IMR-90 (cell line): ENCODE measurements at regions not wholly inside any gene's neighbourhood (a gene's known extent, or its start where the extent isn't known, plus 50 kb on each side); places are given as distances from the start of the nearest gene placed in this dataset.

ENCODE experiments used
- ATAC-seq: fragments of 200-7000 bp; cut with Tn5 transposase; 2 replicates; pipeline ENCODE4 v1.9.1; 2020; ENCODE audit warnings: low read depth, mild to moderate bottlenecking, moderate library complexity
- BruUV-seq: library from RNA; stranded (reverse); fragments of 400-500 nt; replicated peaks from 2 replicates; lab custom pipeline; 2021; lab: Mats Ljungman, UMichigan
- CTCF ChIA-PET: fragments of 300-600 bp; formaldehyde crosslinking; extraction: SDS; loops from one replicate; lab custom pipeline; 2021; ENCODE audit warnings: antibody characterized with exemption; lab: Yijun Ruan, JAX
- POLR2A ChIA-PET: fragments of 300-600 bp; sonication (Branson Sonifier 250); formaldehyde crosslinking; loops from one replicate; lab custom pipeline; 2022; ENCODE audit warnings: antibody characterized with exemption; ENCODE audit not compliant: unreplicated experiment; lab: Charles Lee
- DNase-seq: peaks from one replicate; pipeline ENCODE4 v3.0.0; 2013
- H2AFZ ChIP-seq: replicated peaks from 2 replicates; pipeline ENCODE3; 2013; ENCODE audit warnings: low read length, mild to moderate bottlenecking; ENCODE audit not compliant: poor library complexity
- H2AK5ac ChIP-seq: 2 replicates; pipeline ENCODE4 v1.6.1; 2013; ENCODE audit warnings: low read depth, low read length, inconsistent platforms
- H2AK9ac ChIP-seq: replicated peaks from 2 replicates; pipeline ENCODE3; 2013; ENCODE audit warnings: mild to moderate bottlenecking, low read depth, low read length, moderate library complexity; ENCODE audit not compliant: poor library complexity
- H2BK120ac ChIP-seq: 2 replicates; pipeline ENCODE4 v1.6.1; 2013; ENCODE audit warnings: low read depth, low read length, inconsistent platforms
- H2BK15ac ChIP-seq: 3 replicates; pipeline ENCODE4 v1.6.1; 2013; ENCODE audit warnings: low read depth, low read length, inconsistent platforms
- H2BK20ac ChIP-seq: 2 replicates; pipeline ENCODE4 v1.6.1; 2013; ENCODE audit warnings: low read depth, mild to moderate bottlenecking, inconsistent platforms, low read length, moderate library complexity
- H2BK5ac ChIP-seq: 2 replicates; pipeline ENCODE4 v1.6.1; 2013; ENCODE audit warnings: mild to moderate bottlenecking, low read depth, low read length, inconsistent platforms; ENCODE audit not compliant: poor library complexity, severe bottlenecking
- H3K14ac ChIP-seq: replicated peaks from 2 replicates; pipeline ENCODE4 v1.6.1; 2013; ENCODE audit warnings: low read depth, low read length, inconsistent platforms
- H3K18ac ChIP-seq: 2 replicates; pipeline ENCODE4 v1.6.1; 2013; ENCODE audit warnings: low read depth, low read length, control low read depth
- H3K23ac ChIP-seq: 2 replicates; pipeline ENCODE4 v1.6.1; 2013; ENCODE audit warnings: low read depth, low read length, inconsistent platforms
- H3K27ac ChIP-seq: 2 replicates; pipeline ENCODE4 v1.5.1; 2013; ENCODE audit warnings: mild to moderate bottlenecking, control low read depth, low read length; ENCODE audit not compliant: insufficient read depth
- H3K27me3 ChIP-seq: 2 replicates; pipeline ENCODE4 v1.6.1; 2013; ENCODE audit warnings: low read length; ENCODE audit not compliant: control insufficient read depth, insufficient read depth
- H3K36me3 ChIP-seq: 2 replicates; pipeline ENCODE4 v1.6.1; 2013; ENCODE audit warnings: low read length, mixed read lengths; ENCODE audit not compliant: control insufficient read depth, insufficient read depth
- H3K4ac ChIP-seq: 2 replicates; pipeline ENCODE4 v1.6.1; 2013; ENCODE audit warnings: low read depth, low read length, inconsistent platforms
- H3K4me1 ChIP-seq: 2 replicates; pipeline ENCODE4 v1.6.1; 2013; ENCODE audit warnings: low read length, mixed read lengths; ENCODE audit not compliant: control insufficient read depth, insufficient read depth
- H3K4me2 ChIP-seq: 2 replicates; pipeline ENCODE4 v1.6.1; 2013; ENCODE audit warnings: low read depth, mild to moderate bottlenecking, control low read depth, low read length, moderate library complexity
- H3K4me3 ChIP-seq: 2 replicates; pipeline ENCODE4 v1.5.1; 2013; ENCODE audit warnings: low read depth, mild to moderate bottlenecking, control low read depth, low read length, moderate library complexity; ENCODE audit not compliant: insufficient read depth
- H3K56ac ChIP-seq: 2 replicates; pipeline ENCODE4 v1.6.1; 2013; ENCODE audit warnings: low read length, inconsistent platforms; ENCODE audit not compliant: insufficient read depth; ENCODE audit errors: extremely low read depth
- H3K79me1 ChIP-seq, 2 experiments: 2 replicates each; pipeline ENCODE4 v1.6.1; 2013; ENCODE audit warnings: low read length in 2 of 2, inconsistent platforms in 1 of 2, low read depth in 1 of 2
- H3K9ac ChIP-seq: 2 replicates; pipeline ENCODE4 v1.6.1; 2013; ENCODE audit warnings: low read depth, low read length, control low read depth
- H3K9me1 ChIP-seq: 2 replicates; pipeline ENCODE4 v1.6.1; 2013; ENCODE audit warnings: low read length, inconsistent platforms; ENCODE audit not compliant: insufficient read depth
- H3K9me3 ChIP-seq: 2 replicates; pipeline ENCODE4 v1.6.1; 2013; ENCODE audit warnings: low read length; ENCODE audit not compliant: control insufficient read depth, insufficient read depth
- H4K20me1 ChIP-seq: 2 replicates; pipeline ENCODE4 v1.6.1; 2013; ENCODE audit warnings: low read length, inconsistent platforms; ENCODE audit not compliant: insufficient read depth
- H4K5ac ChIP-seq: 2 replicates; pipeline ENCODE4 v1.6.1; 2013; ENCODE audit warnings: mild to moderate bottlenecking, low read depth, low read length, control low read depth
- H4K8ac ChIP-seq, 2 experiments: 2 replicates each; pipeline ENCODE4 v1.6.1; 2013; ENCODE audit warnings: low read depth in 2 of 2, low read length in 2 of 2, control low read depth in 1 of 2, inconsistent platforms in 1 of 2
- H4K91ac ChIP-seq: 2 replicates; pipeline ENCODE4 v1.6.1; 2013; ENCODE audit warnings: low read depth, low read length, inconsistent platforms; ENCODE audit not compliant: insufficient read depth
- BHLHE40 ChIP-seq: fragments of 150-350 bp; IDR thresholded peaks from 2 replicates; pipeline ENCODE4 v1.6.1; 2016; ENCODE audit warnings: mild to moderate bottlenecking, low read depth, low read length
- CHD1 ChIP-seq: IDR thresholded peaks from 2 replicates; pipeline ENCODE4 v1.6.1; 2012; ENCODE audit warnings: low read depth, low read length, improper control_type of control experiment
- ELK1 ChIP-seq: fragments of 150-350 bp; IDR thresholded peaks from 2 replicates; pipeline ENCODE4 v1.6.1; 2016; ENCODE audit warnings: low read depth, mild to moderate bottlenecking, low read length, moderate library complexity, borderline replicate concordance
- MXI1 ChIP-seq: IDR thresholded peaks from 2 replicates; pipeline ENCODE4 v1.6.1; 2012; ENCODE audit warnings: low read depth, mild to moderate bottlenecking, low read length, moderate library complexity, borderline replicate concordance
- NFE2L2 ChIP-seq: fragments of 150-350 bp; IDR thresholded peaks from 2 replicates; pipeline ENCODE4 v1.6.1; 2016; ENCODE audit warnings: low read depth, mild to moderate bottlenecking, low read length
- POLR2A ChIP-seq: IDR thresholded peaks from 2 replicates; pipeline ENCODE4 v1.6.1; 2012; ENCODE audit warnings: mild to moderate bottlenecking, low read depth, low read length
- RAD21 ChIP-seq: IDR thresholded peaks from 2 replicates; pipeline ENCODE4 v1.6.1; 2012; ENCODE audit warnings: low read length, improper control_type of control experiment
- RCOR1 ChIP-seq: IDR thresholded peaks from 2 replicates; pipeline ENCODE4 v1.6.1; 2012; ENCODE audit warnings: mild to moderate bottlenecking, low read length, improper control_type of control experiment; ENCODE audit not compliant: insufficient replicate concordance
- SMC3 ChIP-seq: fragments of 150-350 bp; IDR thresholded peaks from 2 replicates; pipeline ENCODE4 v1.6.1; 2016; ENCODE audit warnings: low read depth, mild to moderate bottlenecking, antibody characterized with exemption, low read length, moderate library complexity
- WGBS, 2 experiments: methylation state at CpG; one replicate each; pipeline versions ENCODE4 v1.1.5 to v1.1.7; 2013; ENCODE audit warnings: missing lambda C conversion rate in 2 of 2; ENCODE audit not compliant: insufficient read length in 1 of 2; ENCODE audit errors: extremely low coverage in 2 of 2; 5-methylcytosine and 5-hydroxymethylcytosine counted together
- dilution Hi-C: fragments of 300-500 bp; cut with HindIII; formaldehyde crosslinking; loops from one replicate; pipeline ENCODE4 v1.14.3; 2018; ENCODE audit warnings: low sequenced_read_pairs; ENCODE audit not compliant: unreplicated experiment
- in situ Hi-C: fragments of 300-500 bp; cut with MboI; formaldehyde crosslinking; loops from 3 replicates; pipeline ENCODE4 v1.14.3; 2019; ENCODE audit warnings: low sequenced_read_pairs, inconsistent platforms, mixed read lengths
- intact Hi-C: fragments of 100-400 bp; cut with micrococcal nuclease; formaldehyde crosslinking; loops from 2 replicates; pipeline ENCODE4 v1.10.0; 2022

DNA sequence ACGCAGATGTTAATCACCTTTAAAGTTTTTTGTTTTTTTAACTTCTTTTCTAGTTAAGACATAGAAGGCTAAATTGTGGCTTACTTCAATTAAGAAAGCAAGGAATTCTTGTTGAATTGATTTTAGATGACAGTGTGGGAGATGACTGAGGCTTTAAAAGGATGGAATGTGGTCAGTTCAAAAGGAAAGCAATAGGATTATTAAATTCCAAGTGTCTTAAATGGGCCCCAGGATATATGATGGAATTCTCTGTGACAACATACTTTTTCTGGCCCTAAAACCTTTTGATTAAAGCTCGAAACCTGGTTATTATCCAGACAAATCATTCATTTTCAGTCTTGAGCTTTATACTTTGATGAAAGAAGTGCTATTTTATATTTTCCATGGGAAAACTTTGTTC lies 179.0 kb upstream of the TMEFF2 start:
- Histone ChIP-seq H3K9me3 (no peaks in the 10 kb centered on the region), H3K23ac (no peak overlapping the region), H3K9ac (no peak overlapping the region), H2BK120ac (no peak overlapping the region), H2AFZ (no peak overlapping the region), H3K4me2 (no peak overlapping the region), H2BK15ac (no peak overlapping the region), H3K14ac (no peak overlapping the region), H2AK5ac (no peak overlapping the region), H3K18ac (no peak overlapping the region), H3K56ac (no peak overlapping the region), H3K9me1 (no peaks in the 10 kb centered on the region), H3K27ac (no peak overlapping the region), H2BK20ac (no peak overlapping the region), H3K27me3 (no peaks in the 10 kb centered on the region), H2BK5ac (no peak overlapping the region), H4K91ac (no peak overlapping the region), H3K4me3 (no peak overlapping the region), H3K79me1 (no peaks in the 10 kb centered on the region), H3K36me3 (no peaks in the 10 kb centered on the region), H4K5ac (no peak overlapping the region), H2AK9ac (no peak overlapping the region), H3K4me1 (no peaks in the 10 kb centered on the region), H4K8ac (no peak overlapping the region), H4K20me1 (no peaks in the 10 kb centered on the region), H3K4ac (no peak overlapping the region)
- POLR2A ChIA-PET: no interaction called here
- DNase-seq (no peak), ATAC-seq (no peak)
- no CpG with 5 or more reads among the region's 2 CpGs for WGBS, 2 experiments
- intact Hi-C loops (no loop called here), in situ Hi-C loops (no loop called here), dilution Hi-C loops (no loop called here)
- BruUV-seq: no TSS peak
- TF ChIP-seq MXI1 (no peak), NFE2L2 (no peak), RCOR1 (no peak), ELK1 (no peak), SMC3 (no peak), CHD1 (no peak), BHLHE40 (no peak), RAD21 (no peak), POLR2A (no peak)
- CTCF ChIA-PET: no interaction called here
